ENCODE measurements at regions not wholly inside any gene's neighbourhood (a gene's known extent, or its start where the extent isn't known, plus 50 kb on each side); places are given as distances from the start of the nearest gene placed in this dataset.
"Not testable (repeated sequence)": the region's sequence is repeated elsewhere in the genome, so short reads cannot be mapped to it uniquely, and the experiment has no call there.

GRCh38 chr5:99034336-99034735 is 105.5 kb upstream of the CHD1 start:
- peak in 2 of 3 donors; percentile 17 to 45 for DNase-seq (ENCODE audit: low read depth in 2 of 3, low spot score in 2 of 3)

- peak in 2 of 3 donors; percentile 28 to 46 for DNase-seq (ENCODE audit: low read depth in 2 of 3, low spot score in 2 of 3)
Measured at GRCh38 chr5:99033014-99033900, 104.5 kb upstream of the CHD1 start.

- peak in 2 of 3 donors; percentile 75 to 79 for DNase-seq (ENCODE audit: low read depth in 2 of 3, low spot score in 2 of 3)
Measured at GRCh38 chr5:99032234-99033013, 103.6 kb upstream of the CHD1 start.

- DNase-seq (ENCODE audit: low read depth in 2 of 3, low spot score in 2 of 3), result no peak
Measured at GRCh38 chr5:99030906-99031440, 102.2 kb upstream of the CHD1 start.

DNA sequence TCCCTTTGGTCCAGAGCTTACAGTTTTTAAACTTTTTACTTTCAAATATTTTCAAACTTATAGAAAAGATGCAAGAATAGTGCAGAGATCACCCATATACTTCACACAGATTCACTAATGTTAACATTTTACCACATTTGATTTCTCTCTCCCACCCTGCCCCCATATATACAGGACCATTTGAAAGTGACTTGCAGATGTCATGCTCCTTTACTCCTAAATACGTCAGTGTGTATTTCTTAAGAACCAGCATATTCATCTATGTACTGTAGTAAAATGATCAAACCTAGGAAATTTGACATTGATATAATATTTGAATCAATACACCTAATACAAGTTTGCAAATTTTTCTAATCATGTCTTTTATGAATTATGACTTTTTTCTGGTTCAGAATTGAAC is 100.4 kb upstream of the CHD1 start:
- no peak for DNase-seq (ENCODE audit: low read depth in 2 of 3, low spot score in 2 of 3)

GRCh38 chr5:99028170-99028569 is 99.4 kb upstream of the CHD1 start:
- not testable (repeated sequence) for DNase-seq (ENCODE audit: low read depth in 2 of 3, low spot score in 2 of 3)

DNA sequence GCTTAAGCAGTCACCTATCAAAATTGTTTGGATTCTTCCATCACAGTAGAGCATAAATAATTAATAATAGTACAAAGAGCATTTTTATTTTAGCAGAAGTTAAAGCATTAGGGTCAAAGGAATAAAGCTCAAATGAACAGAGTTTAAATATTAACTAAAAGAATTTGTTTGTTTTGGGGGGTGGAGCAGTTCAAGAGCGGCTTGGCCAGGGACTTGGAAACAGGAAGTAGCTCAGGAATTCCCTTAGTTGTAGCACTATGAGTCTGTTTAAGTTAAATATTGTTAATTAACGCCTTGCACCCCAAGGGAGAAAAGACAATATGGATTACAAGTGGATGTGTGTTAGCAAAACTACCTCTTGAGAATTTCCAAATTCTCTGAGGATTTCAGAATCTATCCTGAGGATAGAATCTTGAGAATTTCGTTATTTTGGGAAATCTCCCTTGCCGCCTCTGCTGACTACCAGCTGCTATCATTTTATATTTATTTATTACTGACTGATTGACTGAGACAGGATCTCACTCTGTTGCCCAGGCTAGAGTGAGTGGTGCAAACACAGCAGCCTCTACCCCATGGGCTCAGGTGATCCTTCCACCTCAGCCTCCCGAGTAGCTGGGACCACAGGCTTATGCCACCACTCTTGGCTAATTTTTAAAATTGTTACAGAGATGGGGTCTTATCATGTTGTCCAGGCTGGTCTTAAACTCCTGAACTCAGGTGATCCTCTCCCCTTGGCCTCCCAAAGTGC is 96.7 kb upstream of the CHD1 start:
- no peak for DNase-seq (ENCODE audit: low read depth in 2 of 3, low spot score in 2 of 3)

DNA sequence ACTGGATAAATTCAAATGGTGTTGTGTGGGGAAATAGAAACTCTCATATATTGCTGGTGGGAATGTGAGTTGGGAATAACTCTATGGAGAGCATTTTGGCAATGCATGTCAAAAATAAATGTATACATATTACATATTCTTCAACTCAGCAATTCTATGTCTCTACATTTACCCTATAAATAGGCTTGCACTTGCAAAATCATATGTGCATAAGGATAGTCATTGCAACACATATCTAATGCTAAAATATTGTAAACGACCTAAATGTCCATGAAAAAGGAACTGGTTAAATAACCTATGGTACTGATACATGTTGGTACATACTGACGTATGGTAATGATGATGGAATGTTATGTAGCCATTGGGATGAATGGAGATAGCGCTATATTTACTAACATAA is 94.5 kb upstream of the CHD1 start:
- no peak for DNase-seq (ENCODE audit: low read depth in 2 of 3, low spot score in 2 of 3)

DNA sequence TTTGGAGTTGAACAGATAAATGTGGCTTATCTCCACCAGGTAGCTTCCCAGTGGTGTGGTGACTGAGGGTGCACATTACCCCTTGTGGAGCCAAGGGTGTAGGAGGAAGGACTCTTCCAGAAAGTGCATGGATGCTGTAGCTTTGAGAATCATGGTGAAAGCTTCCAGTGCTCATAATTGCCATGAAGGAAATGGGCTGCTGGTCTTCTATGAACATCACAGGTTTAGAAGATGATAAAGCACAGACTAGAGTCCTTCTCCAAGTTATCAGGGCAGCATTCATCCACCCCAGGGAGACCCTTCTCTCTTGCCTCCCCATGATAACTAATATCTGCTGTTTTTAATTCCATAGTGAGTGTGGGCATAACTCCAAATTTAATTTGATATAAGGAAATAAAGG is 93.4 kb upstream of the CHD1 start:
- no peak for DNase-seq (ENCODE audit: low read depth in 2 of 3, low spot score in 2 of 3)

DNA sequence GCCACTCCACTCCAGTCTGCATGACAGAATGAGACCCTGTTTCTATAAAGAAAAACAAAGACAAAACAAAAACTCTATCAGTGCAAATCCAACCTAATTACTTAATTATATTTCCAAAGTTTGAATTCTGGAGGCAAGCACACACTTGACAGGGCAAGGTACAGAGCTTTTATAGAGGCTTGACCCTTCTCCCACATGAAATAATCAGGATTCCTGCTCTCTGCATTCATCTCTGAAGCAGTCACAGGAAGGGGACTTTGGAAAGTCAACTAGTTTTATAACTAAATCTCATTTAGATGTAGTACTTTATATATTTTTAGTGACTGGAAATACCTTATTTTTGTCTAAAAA is 91.9 kb upstream of the CHD1 start:
- no peak for DNase-seq (ENCODE audit: low read depth in 2 of 3, low spot score in 2 of 3)

DNA sequence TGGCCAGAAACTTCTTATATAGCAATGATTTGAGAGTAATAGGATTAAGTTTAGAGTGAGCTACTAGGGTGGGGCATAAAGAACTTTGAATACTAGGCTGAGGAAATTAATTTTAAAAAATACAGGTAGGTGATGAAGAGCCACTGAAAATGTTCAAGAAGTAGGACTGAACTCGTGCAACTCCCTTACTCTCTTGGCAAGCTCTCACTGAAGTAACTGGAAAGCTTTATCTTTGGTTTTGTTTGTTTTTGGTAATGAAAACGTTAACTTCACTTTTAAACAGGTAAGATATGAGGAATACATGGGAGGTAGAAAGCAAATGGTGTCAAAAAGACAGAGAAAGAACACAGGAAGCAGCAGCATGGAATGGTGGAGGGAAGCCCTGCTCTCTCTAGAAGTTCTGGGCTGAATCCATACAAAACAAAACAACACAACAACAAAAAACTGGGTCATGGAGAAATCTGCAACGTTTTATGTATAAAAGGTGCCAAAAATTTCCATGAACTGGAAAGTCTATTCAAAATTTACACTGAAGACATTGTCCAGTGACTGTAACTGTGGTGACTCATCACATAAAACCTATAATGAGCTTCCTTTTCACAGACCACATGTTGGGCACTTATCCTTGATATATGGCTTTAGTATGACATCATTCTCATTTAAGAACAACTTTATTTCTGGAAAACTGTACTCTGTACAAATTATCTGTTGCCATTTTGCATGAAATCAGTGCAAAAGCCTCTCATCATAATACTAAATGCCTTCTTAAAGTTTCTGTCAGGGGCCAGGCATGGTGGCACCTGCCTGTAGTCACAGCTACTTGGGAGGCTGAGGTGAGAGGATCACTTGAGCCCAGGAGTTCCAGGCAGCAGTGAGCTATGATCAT is 91.2 kb upstream of the CHD1 start:
- DNase-seq (ENCODE audit: low read depth in 2 of 3, low spot score in 2 of 3), result peak in 1 of 3 donors; percentile 23

- no peak for DNase-seq (ENCODE audit: low read depth in 2 of 3, low spot score in 2 of 3)
Measured at GRCh38 chr5:99019254-99019653, 90.4 kb upstream of the CHD1 start.

DNA sequence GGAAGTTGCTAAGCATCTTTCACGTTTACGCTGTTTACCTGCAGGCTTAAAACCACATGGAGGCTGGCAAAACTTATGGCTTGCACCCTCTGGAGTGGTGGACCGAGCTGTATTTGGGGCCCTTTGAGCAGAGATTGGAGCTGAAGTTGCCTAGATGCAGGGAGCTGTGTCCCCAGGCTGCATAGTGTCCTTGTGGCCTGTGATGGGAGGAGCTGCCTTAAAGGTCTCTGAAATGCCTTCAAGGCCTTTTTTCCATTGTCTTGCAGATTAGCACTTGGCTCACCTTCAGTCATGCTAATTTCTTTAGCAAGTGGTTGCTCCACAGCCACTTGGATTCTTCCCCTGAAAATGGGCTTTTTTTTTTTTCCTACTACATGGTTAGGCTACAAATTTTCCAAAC is 81.5 kb upstream of the CHD1 start:
- no peak for DNase-seq (ENCODE audit: low read depth in 2 of 3, low spot score in 2 of 3)

GRCh38 chr5:99008009-99008408 is 79.2 kb upstream of the CHD1 start:
- DNase-seq (ENCODE audit: low read depth in 2 of 3, low spot score in 2 of 3), result not testable (repeated sequence)

- no peak for DNase-seq (ENCODE audit: low read depth in 2 of 3, low spot score in 2 of 3)
Measured at GRCh38 chr5:99005506-99005905, 76.7 kb upstream of the CHD1 start.

GRCh38 chr5:99004960-99005359 is 76.2 kb upstream of the CHD1 start:
- DNase-seq (ENCODE audit: low read depth in 2 of 3, low spot score in 2 of 3), result no peak

DNA sequence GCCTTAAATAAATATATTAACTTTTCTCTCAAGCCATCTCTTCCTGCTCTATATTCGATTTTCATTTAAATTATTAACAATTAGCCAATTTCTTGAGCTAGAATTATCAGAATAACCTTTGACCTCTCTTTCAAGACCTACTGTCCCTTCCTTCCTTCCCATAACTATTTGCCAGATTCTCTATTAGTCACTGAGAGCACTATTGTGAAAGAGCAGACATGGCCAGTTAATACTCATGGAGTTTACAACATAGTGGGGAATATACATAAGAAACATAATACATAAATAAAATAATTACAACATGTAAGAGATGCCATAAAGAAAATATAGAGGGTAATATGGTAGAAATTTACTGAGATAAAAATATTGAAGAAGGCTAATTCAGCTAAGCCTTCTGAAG is 72.1 kb upstream of the CHD1 start:
- DNase-seq (ENCODE audit: low read depth in 2 of 3, low spot score in 2 of 3), result no peak

DNA sequence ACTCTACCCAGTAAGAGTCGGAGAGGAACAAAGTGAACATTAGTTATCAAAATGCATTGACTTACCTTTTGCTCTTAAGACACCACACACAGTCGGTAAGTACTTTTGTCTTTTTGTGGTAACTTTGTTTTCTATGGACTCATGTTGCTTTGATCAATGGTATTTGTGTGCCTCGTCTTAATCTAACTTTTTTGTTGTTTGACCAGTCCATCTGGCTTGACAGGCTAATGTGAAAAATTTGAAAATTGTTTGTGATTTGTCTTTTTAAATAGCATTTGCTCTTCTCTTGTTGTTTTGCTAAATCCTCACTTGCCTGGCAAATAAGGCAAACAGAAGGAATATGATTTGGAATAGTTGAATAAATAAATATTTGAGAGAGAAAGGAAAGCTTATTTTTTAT is 71.4 kb upstream of the CHD1 start:
- DNase-seq (ENCODE audit: low read depth in 2 of 3, low spot score in 2 of 3), result no peak

DNA sequence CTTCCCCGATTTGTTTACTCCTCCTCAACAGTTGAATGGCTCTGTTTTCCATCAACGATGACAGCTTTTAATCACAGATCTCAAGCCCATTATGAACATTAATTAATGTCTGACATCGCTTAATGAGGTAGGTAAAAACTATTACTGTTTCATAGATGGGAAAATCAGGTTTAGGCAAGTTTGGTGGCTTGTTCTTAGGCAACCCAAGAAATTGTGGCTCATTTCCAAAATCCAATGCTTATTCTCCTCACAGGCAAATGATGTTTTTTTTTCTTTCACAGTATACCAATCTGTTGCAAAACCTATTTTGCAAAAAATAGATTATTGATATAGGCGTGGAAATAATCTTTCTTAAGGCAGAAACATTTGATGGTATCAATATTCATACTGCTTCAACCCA is 70.8 kb upstream of the CHD1 start:
- no peak for DNase-seq (ENCODE audit: low read depth in 2 of 3, low spot score in 2 of 3)

DNA sequence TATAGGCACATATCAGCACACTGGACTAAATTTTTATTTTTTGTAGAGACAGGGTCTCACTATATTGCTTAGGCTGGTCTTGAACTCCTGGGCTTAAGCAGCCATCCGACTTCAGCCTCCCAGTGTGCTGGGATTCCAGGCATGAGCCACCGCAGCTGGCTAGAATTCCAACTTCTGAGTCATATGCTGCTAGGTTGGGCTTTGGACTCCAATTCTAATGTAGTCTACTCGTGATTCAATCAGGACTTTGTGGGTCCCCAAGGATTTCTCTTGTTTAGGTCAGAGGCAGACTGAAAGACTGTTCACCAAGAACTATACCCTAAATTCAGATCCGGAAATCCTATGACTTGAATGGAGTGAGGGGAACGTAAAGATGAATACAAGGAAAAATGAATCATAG is 68.2 kb upstream of the CHD1 start:
- no peak for DNase-seq (ENCODE audit: low read depth in 2 of 3, low spot score in 2 of 3)
